Right lobe of liver (tissue), 6 donors: ENCODE measurements at regions not wholly inside any gene's neighbourhood (a gene's known extent, or its start where the extent isn't known, plus 50 kb on each side); places are given as distances from the start of the nearest gene placed in this dataset.

ENCODE experiments used
- ATAC-seq, 4 donors: fragments of 200-7000 bp; cut with Tn5 transposase; one replicate each; pipeline ENCODE4 v1.9.1; 2020; ENCODE audit warnings: mild to moderate bottlenecking in 4 of 4, moderate library complexity in 4 of 4
- DNase-seq, 3 donors: peaks; one replicate each; pipeline ENCODE4 v3.0.0-alpha.2; 2020
- H3K27ac ChIP-seq, 3 donors: fragments of 200-600 bp; one replicate each; pipeline ENCODE4 v1.8.0; 2022
- H3K27me3 ChIP-seq, 2 donors: fragments of 200-600 bp; one replicate each; pipeline ENCODE4 v1.8.0; 2022
- H3K36me3 ChIP-seq, 4 donors: fragments of 200-600 bp; sonication (generic) in 1 of 4; one replicate each; pipeline versions ENCODE4 v1.5.1 to v1.8.0; 2017 to 2022; ENCODE audit warnings: control low read depth in 1 of 4
- H3K4me1 ChIP-seq, 4 donors: fragments of 200-600 bp; sonication (generic) in 1 of 4; one replicate each; pipeline versions ENCODE4 v1.5.1 to v1.8.0; 2017 to 2022; ENCODE audit warnings: control low read depth in 1 of 4
- H3K4me3 ChIP-seq, 3 donors: fragments of 200-600 bp; one replicate each; pipeline ENCODE4 v1.8.0; 2022
- H3K9me3 ChIP-seq, 4 donors: fragments of 200-600 bp; sonication (generic) in 1 of 4; one replicate each; pipeline versions ENCODE4 v1.5.1 to v1.8.0; 2017 to 2022; ENCODE audit warnings: control low read depth in 1 of 4
- CTCF ChIP-seq, 4 donors: fragments of 200-600 bp in 3 of 4; fragments of 450-650 bp in 1 of 4; IDR thresholded peaks; one replicate each; pipeline versions ENCODE4 v1.5.1 to v1.8.0; 2016 to 2022; ENCODE audit warnings: antibody characterized with exemption in 4 of 4, mild to moderate bottlenecking in 2 of 4
- POLR2A ChIP-seq: fragments of 450-650 bp; IDR thresholded peaks from one replicate; pipeline ENCODE4 v1.6.1; 2017; ENCODE audit warnings: antibody characterized with exemption, mild to moderate bottlenecking
- WGBS: methylation state at CpG from one replicate; pipeline ENCODE4 v1.1.6; 2018; ENCODE audit warnings: low coverage, low lambda C conversion rate; ENCODE audit not compliant: insufficient coverage; ENCODE audit errors: missing lambda C conversion rate; 5-methylcytosine and 5-hydroxymethylcytosine counted together
- intact Hi-C, 2 donors: fragments of 100-400 bp; cut with DNase I; formaldehyde crosslinking; loops; one replicate each; pipeline versions ENCODE4 v1.11.2 to v1.14.1; 2022
- donor health status: DM: no; HTN: yes; CAD: no.
- donor health status: DM: no; HTN: no; CAD: no.
- donor health status: DM: no; HTN: no; CAD: no.
- donor health status: DM: no; HTN: yes; CAD: no.
- donor health status: DM: no; HTN: yes; CAD: no.

GRCh38 chr17:72304859-72305258, 184.0 kb downstream of the SOX9 start:
- ATAC-seq (no peak), DNase-seq (no peak)
- H3K4me1 ChIP-seq: no peaks in the 10 kb centered on the region
- WGBS: 78% methylated on average over 3 of the region's 10 CpGs
- TF ChIP-seq CTCF (IDR thresholded peaks at IDR 0.05) (no peak), POLR2A (no peak)
- H3K36me3 ChIP-seq: no peaks in the 10 kb centered on the region
- no peak overlapping the region for H3K4me3 ChIP-seq
- H3K27me3 ChIP-seq: no peaks in the 10 kb centered on the region
- H3K27ac ChIP-seq: no peak overlapping the region
- intact Hi-C loops: no loop called here
- no peaks in the 10 kb centered on the region for H3K9me3 ChIP-seq

- WGBS: 38% methylated on average over 6 of the region's 6 CpGs
- Histone ChIP-seq H3K9me3 (no peaks in the 10 kb centered on the region), H3K27ac (no peak overlapping the region), H3K27me3 (no peaks in the 10 kb centered on the region), H3K4me3 (no peak overlapping the region), H3K36me3 (no peaks in the 10 kb centered on the region), H3K4me1 (no peaks in the 10 kb centered on the region)
- TF ChIP-seq CTCF (IDR thresholded peaks at IDR 0.05): no peak
- no peak for TF ChIP-seq POLR2A
- intact Hi-C loops: no loop called here
- DNase-seq: no peak
- no peak for ATAC-seq
Observed at GRCh38 chr17:72305472-72305871, 184.7 kb downstream of the SOX9 start.

GRCh38 chr17:72306037-72306436, 185.2 kb downstream of the SOX9 start:
- WGBS: 38% methylated on average over 6 of the region's 6 CpGs
- TF ChIP-seq POLR2A: no peak
- no peak for TF ChIP-seq CTCF (IDR thresholded peaks at IDR 0.05)
- no peaks in the 10 kb centered on the region for H3K27me3 ChIP-seq
- H3K4me3 ChIP-seq: no peak overlapping the region
- H3K27ac ChIP-seq: no peak overlapping the region
- DNase-seq (no peak), ATAC-seq (no peak)
- intact Hi-C loops: no loop called here
- H3K36me3 ChIP-seq: no peaks in the 10 kb centered on the region
- no peaks in the 10 kb centered on the region for H3K4me1 ChIP-seq
- no peaks in the 10 kb centered on the region for H3K9me3 ChIP-seq

DNA sequence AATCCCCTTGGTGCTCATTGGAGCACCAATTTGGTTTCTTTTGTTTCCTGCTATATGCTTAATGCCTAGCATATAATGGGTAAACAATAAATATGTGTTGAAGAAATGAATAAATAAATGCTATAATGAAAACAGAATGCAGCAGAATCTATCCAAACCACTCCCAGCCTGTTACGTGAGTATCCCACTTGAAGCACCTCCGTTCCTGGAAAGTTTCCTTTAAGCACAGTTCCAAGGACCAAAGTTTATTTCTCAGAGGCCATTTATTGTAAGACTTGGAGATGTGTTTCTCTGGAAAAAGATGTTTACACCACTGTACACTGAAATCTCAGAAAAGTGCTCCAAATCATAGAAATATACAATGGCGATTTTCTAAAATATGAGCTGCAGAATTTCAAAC, 187.0 kb downstream of the SOX9 start:
- TF ChIP-seq POLR2A (no peak), CTCF (IDR thresholded peaks at IDR 0.05) (no peak)
- Histone ChIP-seq H3K4me1 (no peaks in the 10 kb centered on the region), H3K9me3 (no peaks in the 10 kb centered on the region), H3K27ac (no peak overlapping the region), H3K27me3 (no peaks in the 10 kb centered on the region), H3K4me3 (no peak overlapping the region), H3K36me3 (no peaks in the 10 kb centered on the region)
- DNase-seq (no peak), ATAC-seq (no peak)
- 48% methylated on average over 3 of the region's 3 CpGs for WGBS
- intact Hi-C loops: no loop called here

DNA sequence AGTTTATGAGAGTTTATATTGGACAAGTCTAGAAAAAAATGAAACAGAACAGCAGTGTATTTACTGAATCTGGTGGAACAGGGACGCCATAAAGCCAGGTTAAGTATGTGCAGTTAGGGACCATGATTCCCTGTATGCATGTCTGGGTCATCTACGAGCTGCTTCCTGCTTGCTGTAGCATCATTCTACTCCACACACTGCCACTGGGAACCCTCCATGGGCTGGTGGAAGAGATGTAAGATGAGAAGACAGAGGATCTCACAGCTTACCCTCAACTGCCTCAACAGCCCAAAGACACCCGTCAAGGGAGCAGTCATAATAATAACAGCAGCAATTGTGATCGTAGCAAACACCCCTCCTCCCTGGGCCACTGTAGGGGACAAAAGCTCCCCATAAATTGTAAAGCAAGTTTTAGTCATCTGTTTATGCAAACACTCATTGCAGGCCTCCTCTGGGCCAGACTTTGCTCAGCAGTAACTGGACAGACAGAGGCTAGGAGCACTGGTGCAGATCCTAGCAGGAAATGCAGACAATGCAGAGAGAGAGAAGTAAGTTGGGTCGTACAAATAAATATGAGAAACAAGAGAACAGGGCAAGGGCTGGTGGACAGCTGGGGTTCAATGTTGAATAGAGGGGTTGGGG, 188.0 kb downstream of the SOX9 start:
- DNase-seq: no peak
- Histone ChIP-seq H3K4me1 (no peaks in the 10 kb centered on the region), H3K4me3 (no peak overlapping the region), H3K27ac (no peak overlapping the region), H3K9me3 (no peaks in the 10 kb centered on the region), H3K27me3 (no peaks in the 10 kb centered on the region), H3K36me3 (no peaks in the 10 kb centered on the region)
- intact Hi-C loops: no loop called here
- no peak for ATAC-seq
- no peak for TF ChIP-seq POLR2A
- TF ChIP-seq CTCF (IDR thresholded peaks at IDR 0.05): no peak
- 44% methylated on average over 4 of the region's 5 CpGs for WGBS
